ENCODE measurements at regions not wholly inside any gene's neighbourhood (a gene's known extent, or its start where the extent isn't known, plus 50 kb on each side); places are given as distances from the start of the nearest gene placed in this dataset.

DNA sequence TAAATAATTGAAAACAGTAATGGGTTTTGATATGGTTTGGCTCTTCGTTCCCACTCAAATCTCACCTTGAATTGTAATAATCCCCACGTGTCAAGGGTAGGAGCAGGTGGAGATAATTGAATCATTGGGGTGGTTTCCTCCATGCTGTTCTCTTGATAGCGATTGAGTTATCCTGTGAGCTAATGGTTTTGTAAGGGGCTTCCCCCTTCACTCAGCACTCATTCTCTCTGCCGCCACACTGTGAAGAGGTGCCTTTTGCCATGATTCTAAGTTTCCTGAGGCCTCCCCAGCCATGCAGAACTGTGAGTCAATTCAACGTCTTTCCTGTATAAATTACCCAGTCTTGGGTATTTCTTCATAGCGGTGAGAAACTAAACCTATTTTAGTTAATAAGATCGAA lies 551.7 kb upstream of the POT1 start:
- TF ChIP-seq, protein P1, sequence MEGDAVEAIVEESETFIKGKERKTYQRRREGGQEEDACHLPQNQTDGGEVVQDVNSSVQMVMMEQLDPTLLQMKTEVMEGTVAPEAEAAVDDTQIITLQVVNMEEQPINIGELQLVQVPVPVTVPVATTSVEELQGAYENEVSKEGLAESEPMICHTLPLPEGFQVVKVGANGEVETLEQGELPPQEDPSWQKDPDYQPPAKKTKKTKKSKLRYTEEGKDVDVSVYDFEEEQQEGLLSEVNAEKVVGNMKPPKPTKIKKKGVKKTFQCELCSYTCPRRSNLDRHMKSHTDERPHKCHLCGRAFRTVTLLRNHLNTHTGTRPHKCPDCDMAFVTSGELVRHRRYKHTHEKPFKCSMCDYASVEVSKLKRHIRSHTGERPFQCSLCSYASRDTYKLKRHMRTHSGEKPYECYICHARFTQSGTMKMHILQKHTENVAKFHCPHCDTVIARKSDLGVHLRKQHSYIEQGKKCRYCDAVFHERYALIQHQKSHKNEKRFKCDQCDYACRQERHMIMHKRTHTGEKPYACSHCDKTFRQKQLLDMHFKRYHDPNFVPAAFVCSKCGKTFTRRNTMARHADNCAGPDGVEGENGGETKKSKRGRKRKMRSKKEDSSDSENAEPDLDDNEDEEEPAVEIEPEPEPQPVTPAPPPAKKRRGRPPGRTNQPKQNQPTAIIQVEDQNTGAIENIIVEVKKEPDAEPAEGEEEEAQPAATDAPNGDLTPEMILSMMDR (IDR thresholded peaks at IDR 0.05), result no peak
- no peaks in the 10 kb centered on the region for H4K20me1 ChIP-seq (ENCODE audit: insufficient read depth, low read length)
- no peak overlapping the region for H3K27ac ChIP-seq (ENCODE audit: low read depth in 1 of 2, low read length in 2 of 2)
- no peaks in the 10 kb centered on the region for H3K36me3 ChIP-seq (replicated peaks in 1 of 2; ENCODE audit: control insufficient read depth in 1 of 2, insufficient read depth in 2 of 2, low read length in 2 of 2)
- H2AFZ ChIP-seq (ENCODE audit: insufficient read depth, low read depth, low read length, poor library complexity, severe bottlenecking), result no peak overlapping the region
- no peak overlapping the region for H3K27ac Mint-ChIP-seq
- no peak for DNase-seq
- no peaks in the 10 kb centered on the region for H3K27me3 ChIP-seq (ENCODE audit: control insufficient read depth in 2 of 2, insufficient read depth in 2 of 2, low read length in 2 of 2)
- WGBS (ENCODE audit: insufficient coverage), result no CpG with 5 or more reads among the region's 7 CpGs
- H3K4me1 ChIP-seq (ENCODE audit: control insufficient read depth in 1 of 2, insufficient read depth in 2 of 2, low read length in 2 of 2), result no peaks in the 10 kb centered on the region
- no peaks in the 10 kb centered on the region for H3K9me3 ChIP-seq (replicated peaks in 1 of 2; ENCODE audit: control insufficient read depth in 1 of 2, insufficient read depth in 1 of 2, low read length in 2 of 2)
- no peaks in the 10 kb centered on the region for H3K79me2 ChIP-seq (ENCODE audit: insufficient read depth, low read length)
- intact Hi-C loops (cut with micrococcal nuclease), result no loop called here
- no peak overlapping the region for H3K4me2 ChIP-seq (replicated peaks; ENCODE audit: extremely low read depth, low read length, poor library complexity, severe bottlenecking)
- no peaks in the 10 kb centered on the region for H3K27me3 Mint-ChIP-seq (ENCODE audit: low read depth in 3 of 3)
- no peak overlapping the region for H3K4me3 Mint-ChIP-seq
- H3K36me3 Mint-ChIP-seq, result no peaks in the 10 kb centered on the region
- peaks cover 0 to 5% (median 2%) of the 10 kb centered on the region in 7 donors for H3K9me3 Mint-ChIP-seq
- H3K4me1 Mint-ChIP-seq, result no peaks in the 10 kb centered on the region
- H3K4me3 ChIP-seq (replicated peaks in 1 of 3; ENCODE audit: low read depth in 2 of 3, low read length in 3 of 3), result no peak overlapping the region
- H3K9ac ChIP-seq (ENCODE audit: insufficient read depth, low read length, poor library complexity, severe bottlenecking), result no peak overlapping the region

DNA sequence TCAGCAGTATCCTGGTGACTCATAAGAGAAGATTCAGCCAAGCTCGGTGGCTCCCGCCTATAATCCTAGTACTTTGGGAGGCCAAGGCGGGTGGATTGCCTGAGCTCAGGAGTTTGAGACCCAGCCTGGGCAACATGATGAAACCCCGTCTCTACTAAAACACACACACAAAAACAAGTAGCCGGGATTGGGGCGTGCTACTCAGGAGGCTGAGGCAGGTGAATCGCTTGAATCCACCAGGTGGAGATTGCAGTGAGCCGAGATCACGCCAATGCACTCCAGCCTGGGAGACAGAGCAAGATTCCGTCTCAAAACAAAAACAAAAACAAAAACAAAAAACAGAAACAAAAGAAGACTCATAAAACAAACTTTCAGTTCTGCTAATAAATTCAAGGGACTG lies 551.1 kb upstream of the POT1 start:
- H3K4me3 Mint-ChIP-seq, result no peak overlapping the region
- H2AFZ ChIP-seq (ENCODE audit: insufficient read depth, low read depth, low read length, poor library complexity, severe bottlenecking), result no peak overlapping the region

More for the DNA sequence above, 551.1 kb upstream of the POT1 start:
- H3K27me3 ChIP-seq (ENCODE audit: control insufficient read depth in 2 of 2, insufficient read depth in 2 of 2, low read length in 2 of 2), result no peaks in the 10 kb centered on the region
- no peak overlapping the region for H3K9ac ChIP-seq (ENCODE audit: insufficient read depth, low read length, poor library complexity, severe bottlenecking)
- intact Hi-C loops (cut with micrococcal nuclease), result no loop called here
- Mint-ChIP-seq H3K27ac (no peak overlapping the region), H3K9me3 (peaks cover 0 to 5% (median 2%) of the 10 kb centered on the region in 7 donors), H3K27me3 (ENCODE audit: low read depth in 3 of 3) (no peaks in the 10 kb centered on the region), H3K36me3 (no peaks in the 10 kb centered on the region), H3K4me1 (no peaks in the 10 kb centered on the region)
- no peaks in the 10 kb centered on the region for H3K36me3 ChIP-seq (replicated peaks in 1 of 2; ENCODE audit: control insufficient read depth in 1 of 2, insufficient read depth in 2 of 2, low read length in 2 of 2)
- no peak overlapping the region for H3K4me2 ChIP-seq (replicated peaks; ENCODE audit: extremely low read depth, low read length, poor library complexity, severe bottlenecking)
- no peaks in the 10 kb centered on the region for H4K20me1 ChIP-seq (ENCODE audit: insufficient read depth, low read length)
- H3K9me3 ChIP-seq (replicated peaks in 1 of 2; ENCODE audit: control insufficient read depth in 1 of 2, insufficient read depth in 1 of 2, low read length in 2 of 2), result no peaks in the 10 kb centered on the region
- H3K27ac ChIP-seq (ENCODE audit: low read depth in 1 of 2, low read length in 2 of 2), result no peak overlapping the region
- WGBS (ENCODE audit: insufficient coverage), result 90% methylated on average over 3 of the region's 10 CpGs
- TF ChIP-seq, protein P1 (IDR thresholded peaks at IDR 0.05), result no peak
- no peak overlapping the region for H3K4me3 ChIP-seq (replicated peaks in 1 of 3; ENCODE audit: low read depth in 2 of 3, low read length in 3 of 3)
- DNase-seq, result no peak
- no peaks in the 10 kb centered on the region for H3K4me1 ChIP-seq (ENCODE audit: control insufficient read depth in 1 of 2, insufficient read depth in 2 of 2, low read length in 2 of 2)
- H3K79me2 ChIP-seq (ENCODE audit: insufficient read depth, low read length), result no peaks in the 10 kb centered on the region

All from CD14-positive monocyte (primary cell).